ENCODE measurements at regions not wholly inside any gene's neighbourhood (a gene's known extent, or its start where the extent isn't known, plus 50 kb on each side); places are given as distances from the start of the nearest gene placed in this dataset.

DNA sequence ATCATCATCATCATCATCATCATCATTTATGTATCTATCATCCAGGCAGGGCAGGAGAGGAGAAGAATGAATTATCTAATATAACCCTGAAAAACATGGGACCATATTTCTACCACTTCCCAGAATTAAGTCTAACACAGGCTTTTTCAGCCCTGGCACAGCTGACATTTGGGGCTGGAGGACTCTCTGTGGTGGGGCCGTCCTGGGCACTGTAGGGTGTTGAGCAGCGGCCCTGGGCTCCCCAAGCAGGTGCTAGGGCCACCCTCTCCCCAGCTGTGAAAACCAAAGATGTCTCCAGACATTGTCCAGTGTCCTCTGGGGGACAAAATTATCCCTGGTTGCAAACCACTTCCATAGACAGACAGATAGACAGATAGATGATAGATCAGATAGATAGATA, 288.4 kb downstream of the CRLF2 start:
- H3K23me2 ChIP-seq (ENCODE audit: low read depth, low read length) = peaks cover 4% of the 10 kb centered on the region; the same call in 1 of the 2 replicates
- H2AFZ ChIP-seq (ENCODE audit: low read length) = no peak overlapping the region
- FAIRE-seq (no peak), DNase-seq (ENCODE audit: low read depth in 1 of 2, low spot score in 2 of 2) (no peak)
- no peak overlapping the region for H2BK20ac ChIP-seq (ENCODE audit: low read length)
- no peak overlapping the region for H2AK5ac ChIP-seq (ENCODE audit: low read depth, low read length)
- no peak overlapping the region for H3K27ac ChIP-seq (ENCODE audit: low read depth, low read length)
- H2BK120ac ChIP-seq (replicated peaks; ENCODE audit: low read depth, low read length) = no peak overlapping the region
- no peak overlapping the region for H3K18ac ChIP-seq (ENCODE audit: extremely low read depth, low read length)
- H4K20me1 ChIP-seq (replicated peaks in 1 of 2; ENCODE audit: control insufficient read depth in 1 of 2, insufficient read depth in 2 of 2, low read length in 2 of 2) = peaks cover 0 to 1% of the 10 kb centered on the region in 2 experiments
- CTCF ChIA-PET (ENCODE audit: partially characterized antibody) = no interaction called here
- no peak overlapping the region for H3K9ac ChIP-seq (replicated peaks in 1 of 4; ENCODE audit: extremely low read depth in 1 of 4, low read depth in 3 of 4, low read length in 3 of 4)
- H3K14ac ChIP-seq (ENCODE audit: insufficient read length) = no peak overlapping the region
- H3K4ac ChIP-seq (replicated peaks; ENCODE audit: insufficient read length, low read depth, low read length) = no peak overlapping the region
- no peaks in the 10 kb centered on the region for H3K27me3 ChIP-seq (replicated peaks in 1 of 4; ENCODE audit: control insufficient read depth in 3 of 4, extremely low read depth in 1 of 4, insufficient read depth in 3 of 4, low read length in 3 of 4)
- no peak overlapping the region for H2BK5ac ChIP-seq (ENCODE audit: low read depth, low read length)
- no peak overlapping the region for H4K8ac ChIP-seq (ENCODE audit: extremely low read depth, insufficient read depth, low read length)
- no peaks in the 10 kb centered on the region for H3K4me1 ChIP-seq (replicated peaks in 1 of 4; ENCODE audit: control insufficient read depth in 3 of 4, insufficient read depth in 4 of 4, low read length in 3 of 4)
- 82% methylated on average over 2 of the region's 2 CpGs; no CpG with 5 or more reads in 1 of the 2 experiments for WGBS, 2 experiments (ENCODE audit: extremely low coverage in 1 of 2, insufficient coverage in 1 of 2, insufficient read length in 1 of 2, insufficient replicate concordance in 2 of 2, low coverage in 1 of 2, low lambda C conversion rate in 2 of 2, missing lambda C conversion rate in 1 of 2)
- no peak overlapping the region for H2BK15ac ChIP-seq (ENCODE audit: low read length)
- POLR2A ChIA-PET (ENCODE audit: partially characterized antibody) = no interaction called here
- H3K79me2 ChIP-seq (ENCODE audit: control insufficient read depth in 1 of 2, insufficient read depth in 2 of 2, low read length in 2 of 2) = no peaks in the 10 kb centered on the region
- no peak overlapping the region for H3K23ac ChIP-seq (ENCODE audit: insufficient read length)
- no peaks in the 10 kb centered on the region for H3K9me3 ChIP-seq (ENCODE audit: insufficient read depth in 2 of 2, low read depth in 1 of 2, low read length in 1 of 2)
- H3K4me2 ChIP-seq (ENCODE audit: insufficient read depth in 1 of 2, low read depth in 2 of 2, low read length in 2 of 2) = no peak overlapping the region
- H4K91ac ChIP-seq (replicated peaks; ENCODE audit: insufficient read length, low read length) = no peak overlapping the region
- H4K5ac ChIP-seq (ENCODE audit: insufficient read length, low read depth, low read length) = no peak overlapping the region
- H3K79me1 ChIP-seq (ENCODE audit: low read depth, low read length) = no peaks in the 10 kb centered on the region
- no peaks in the 10 kb centered on the region for H3K36me3 ChIP-seq (ENCODE audit: control insufficient read depth in 2 of 4, insufficient read depth in 4 of 4, low read length in 3 of 4)
- no peak overlapping the region for H2BK12ac ChIP-seq (ENCODE audit: low read depth, low read length)
- H3K56ac ChIP-seq (replicated peaks; ENCODE audit: insufficient read length, low read depth, low read length) = no peak overlapping the region
- H3K4me3 ChIP-seq (ENCODE audit: extremely low read depth in 1 of 4, insufficient read depth in 2 of 4, low read depth in 3 of 4, low read length in 4 of 4) = no peak overlapping the region
- TF ChIP-seq EZH2 (IDR thresholded peaks at IDR 0.05; ENCODE audit: low read depth, low read length, severe bottlenecking) (no peak), SP1 (IDR thresholded peaks at IDR 0.05; ENCODE audit: low read depth, low read length) (no peak), KDM4A (IDR thresholded peaks at IDR 0.05; ENCODE audit: low read depth, low read length, severe bottlenecking) (no peak), HDAC2 (IDR thresholded peaks at IDR 0.05; ENCODE audit: borderline replicate concordance in 1 of 2, low read depth in 2 of 2, low read length in 2 of 2) (no peak), NANOG (IDR thresholded peaks at IDR 0.05; ENCODE audit: insufficient read depth, low read depth, low read length, poor library complexity, severe bottlenecking) (no peak), CTBP2 (IDR thresholded peaks at IDR 0.05; ENCODE audit: borderline replicate concordance, insufficient read depth, insufficient read length, low read length) (no peak)
- TF ChIP-seq, protein P1, sequence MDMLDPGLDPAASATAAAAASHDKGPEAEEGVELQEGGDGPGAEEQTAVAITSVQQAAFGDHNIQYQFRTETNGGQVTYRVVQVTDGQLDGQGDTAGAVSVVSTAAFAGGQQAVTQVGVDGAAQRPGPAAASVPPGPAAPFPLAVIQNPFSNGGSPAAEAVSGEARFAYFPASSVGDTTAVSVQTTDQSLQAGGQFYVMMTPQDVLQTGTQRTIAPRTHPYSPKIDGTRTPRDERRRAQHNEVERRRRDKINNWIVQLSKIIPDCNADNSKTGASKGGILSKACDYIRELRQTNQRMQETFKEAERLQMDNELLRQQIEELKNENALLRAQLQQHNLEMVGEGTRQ (IDR thresholded peaks at IDR 0.05; ENCODE audit: low read length) = no peak

All from H1 (cell line).